ENCODE measurements at regions not wholly inside any gene's neighbourhood (a gene's known extent, or its start where the extent isn't known, plus 50 kb on each side); places are given as distances from the start of the nearest gene placed in this dataset.

DNA sequence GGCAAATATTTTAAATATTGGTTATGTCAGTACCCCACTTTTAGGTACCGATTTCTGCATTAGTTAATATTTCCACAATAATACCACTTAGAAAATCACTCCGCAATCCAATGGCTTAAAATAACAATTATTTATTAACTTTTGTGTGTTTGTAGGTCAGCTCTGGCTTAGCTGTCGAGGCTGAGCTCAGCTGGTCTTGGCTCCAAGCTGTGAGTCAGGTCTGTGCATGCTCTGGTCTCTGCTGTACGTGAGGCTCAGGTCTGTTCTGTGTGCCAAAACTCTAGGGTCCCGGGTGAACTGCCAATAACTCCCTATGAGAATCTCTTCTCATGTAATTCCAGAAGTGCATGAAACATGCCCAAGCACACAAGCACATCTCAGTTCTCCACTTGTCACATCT, 245.8 kb upstream of the GK2 start:
- H3K4me3 ChIP-seq (ENCODE audit: low read depth, low read length), result no peak overlapping the region
- TF ChIP-seq, protein P1, sequence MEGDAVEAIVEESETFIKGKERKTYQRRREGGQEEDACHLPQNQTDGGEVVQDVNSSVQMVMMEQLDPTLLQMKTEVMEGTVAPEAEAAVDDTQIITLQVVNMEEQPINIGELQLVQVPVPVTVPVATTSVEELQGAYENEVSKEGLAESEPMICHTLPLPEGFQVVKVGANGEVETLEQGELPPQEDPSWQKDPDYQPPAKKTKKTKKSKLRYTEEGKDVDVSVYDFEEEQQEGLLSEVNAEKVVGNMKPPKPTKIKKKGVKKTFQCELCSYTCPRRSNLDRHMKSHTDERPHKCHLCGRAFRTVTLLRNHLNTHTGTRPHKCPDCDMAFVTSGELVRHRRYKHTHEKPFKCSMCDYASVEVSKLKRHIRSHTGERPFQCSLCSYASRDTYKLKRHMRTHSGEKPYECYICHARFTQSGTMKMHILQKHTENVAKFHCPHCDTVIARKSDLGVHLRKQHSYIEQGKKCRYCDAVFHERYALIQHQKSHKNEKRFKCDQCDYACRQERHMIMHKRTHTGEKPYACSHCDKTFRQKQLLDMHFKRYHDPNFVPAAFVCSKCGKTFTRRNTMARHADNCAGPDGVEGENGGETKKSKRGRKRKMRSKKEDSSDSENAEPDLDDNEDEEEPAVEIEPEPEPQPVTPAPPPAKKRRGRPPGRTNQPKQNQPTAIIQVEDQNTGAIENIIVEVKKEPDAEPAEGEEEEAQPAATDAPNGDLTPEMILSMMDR (conservative IDR thresholded peaks at IDR 0.05; ENCODE audit: low read depth, low read length), result no peak
- peak; percentile 56 for DNase-seq (ENCODE audit: low read depth)

DNA sequence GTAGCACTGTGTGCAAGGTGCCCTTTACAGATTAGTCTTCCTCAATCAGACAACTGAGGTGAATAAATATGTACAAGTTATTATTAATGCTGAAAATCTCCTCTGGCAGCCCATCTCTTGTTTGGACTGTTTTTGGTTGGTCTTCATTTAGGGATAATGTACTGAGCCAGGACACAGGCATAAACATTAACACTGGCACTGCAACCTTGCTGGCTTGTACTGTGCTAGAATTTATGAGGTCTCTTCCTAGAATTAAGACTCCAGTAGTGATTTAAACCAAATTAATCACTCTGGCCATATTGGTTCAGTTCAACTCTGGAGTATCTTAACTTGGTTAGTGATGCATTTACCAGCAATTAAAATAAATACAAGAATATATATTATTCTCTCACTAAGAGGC, 244.7 kb upstream of the GK2 start:
- TF ChIP-seq, protein P1 (conservative IDR thresholded peaks at IDR 0.05; ENCODE audit: low read depth, low read length), result no peak
- H3K4me3 ChIP-seq (ENCODE audit: low read depth, low read length), result no peak overlapping the region
- no peak for DNase-seq (ENCODE audit: low read depth)

DNA sequence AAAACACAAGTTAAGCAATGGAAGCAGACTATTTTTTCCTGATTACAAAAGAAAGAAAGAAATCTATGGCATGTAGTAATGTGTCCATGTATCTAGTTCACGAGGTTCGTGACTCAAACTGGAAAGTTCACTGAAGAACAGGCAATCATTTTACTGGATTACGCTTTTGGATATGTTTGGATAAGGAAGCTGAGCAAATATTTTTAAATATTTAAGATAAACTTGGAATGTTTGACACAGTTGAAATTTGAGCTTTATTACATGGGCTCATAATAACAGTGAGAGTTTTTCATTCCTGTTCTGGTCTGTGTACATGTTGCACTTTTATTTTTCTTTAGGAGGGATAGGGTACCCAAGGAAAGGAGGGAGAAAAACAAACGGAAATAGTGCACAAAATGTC, 244.2 kb upstream of the GK2 start:
- TF ChIP-seq, protein P1 (conservative IDR thresholded peaks at IDR 0.05; ENCODE audit: low read depth, low read length), result no peak
- DNase-seq (ENCODE audit: low read depth), result peak; percentile 88
- no peak overlapping the region for H3K4me3 ChIP-seq (ENCODE audit: low read depth, low read length)

DNA sequence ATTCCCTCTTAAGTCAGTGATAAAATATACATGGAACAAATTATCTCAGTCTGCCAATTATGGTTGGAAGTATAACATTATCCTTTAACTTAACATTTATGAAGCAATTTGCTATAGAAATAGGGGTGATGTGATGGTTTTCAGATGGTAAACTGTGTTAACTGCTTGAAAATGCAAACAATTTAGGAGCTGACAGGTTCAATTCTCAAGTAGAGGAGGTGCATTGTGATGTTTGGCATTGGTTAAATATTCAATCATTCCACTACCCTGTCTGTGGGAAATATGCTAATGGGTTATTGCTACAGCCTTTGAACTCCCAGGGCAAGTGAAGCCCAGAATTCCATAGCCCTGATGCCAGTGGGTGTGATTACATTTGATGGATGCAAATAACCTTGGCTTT, 243.4 kb upstream of the GK2 start:
- no peak overlapping the region for H3K4me3 ChIP-seq (ENCODE audit: low read depth, low read length)
- peak; percentile 38 for DNase-seq (ENCODE audit: low read depth)
- TF ChIP-seq, protein P1 (conservative IDR thresholded peaks at IDR 0.05; ENCODE audit: low read depth, low read length), result no peak

DNA sequence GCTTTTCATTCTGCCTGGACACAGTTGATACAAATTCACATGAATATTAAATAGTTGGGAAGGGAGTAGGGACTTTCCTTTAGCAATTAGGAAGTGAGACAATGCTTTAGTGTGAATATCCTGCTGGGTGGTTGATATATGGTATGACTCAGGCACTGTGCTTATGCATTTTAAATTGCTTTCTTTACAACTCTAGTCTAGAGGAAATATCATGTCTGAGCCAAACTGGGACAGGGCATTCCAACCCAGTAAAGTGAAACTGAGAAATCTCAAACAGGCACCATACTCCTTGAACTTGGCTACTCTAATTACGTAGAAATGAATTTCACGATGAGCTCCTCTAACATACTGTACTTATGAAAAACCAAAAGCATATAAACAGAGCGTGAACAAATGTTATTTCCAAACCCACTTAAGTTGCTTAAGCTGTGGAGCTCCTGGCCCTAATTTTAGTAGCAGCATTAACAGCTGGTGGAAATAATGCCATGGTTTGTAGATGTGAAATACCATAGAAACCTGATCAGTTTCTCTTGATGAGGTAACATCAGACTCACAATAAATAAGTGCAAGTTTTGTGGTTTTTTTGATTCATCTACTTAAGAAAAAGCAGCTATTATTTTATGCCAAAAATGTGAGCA, 242.9 kb upstream of the GK2 start:
- H3K4me3 ChIP-seq (ENCODE audit: low read depth, low read length), result no peak overlapping the region
- TF ChIP-seq, protein P1 (conservative IDR thresholded peaks at IDR 0.05; ENCODE audit: low read depth, low read length), result no peak
- DNase-seq (ENCODE audit: low read depth), result peak; percentile 79

DNA sequence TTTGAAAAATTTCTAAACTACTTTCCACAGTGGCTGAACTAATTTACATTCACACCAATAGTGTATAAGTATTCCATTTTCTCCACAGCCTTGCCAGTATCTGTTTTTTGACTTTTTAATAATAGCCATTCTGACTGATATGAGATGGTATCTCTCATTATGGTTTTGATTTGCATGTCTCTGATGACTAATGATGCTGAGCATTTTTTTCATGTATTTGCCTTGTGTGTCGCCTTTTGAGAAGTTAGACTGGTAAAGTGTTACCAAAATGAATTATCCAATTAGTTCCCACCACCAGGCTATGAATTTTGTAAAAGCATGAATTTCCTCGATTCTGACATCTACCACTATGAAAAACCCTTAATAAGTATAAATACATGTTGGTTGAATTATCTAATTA, 242.2 kb upstream of the GK2 start:
- no peak overlapping the region for H3K4me3 ChIP-seq (ENCODE audit: low read depth, low read length)
- TF ChIP-seq, protein P1 (conservative IDR thresholded peaks at IDR 0.05; ENCODE audit: low read depth, low read length), result no peak
- DNase-seq (ENCODE audit: low read depth), result no peak

DNA sequence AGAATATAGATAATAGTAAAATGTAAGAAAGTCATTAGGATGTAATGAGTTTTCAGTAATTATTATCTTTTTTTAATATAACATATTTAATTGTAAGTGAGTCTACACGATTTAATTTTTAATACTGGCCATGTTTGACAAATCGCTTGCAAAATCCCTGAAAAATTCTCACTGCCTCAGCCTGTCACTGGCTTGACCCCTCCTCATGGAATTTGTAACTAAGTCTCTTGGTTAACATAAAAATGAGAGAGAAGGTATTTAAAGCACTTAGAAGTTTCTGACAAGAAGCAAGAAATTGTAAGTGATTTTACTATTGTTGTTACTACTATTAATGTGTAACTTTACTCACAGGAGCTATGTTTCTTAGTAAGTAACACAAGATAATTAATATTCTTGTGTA, 237.9 kb upstream of the GK2 start:
- H3K4me3 ChIP-seq (ENCODE audit: low read depth, low read length), result no peak overlapping the region
- TF ChIP-seq, protein P1 (conservative IDR thresholded peaks at IDR 0.05; ENCODE audit: low read depth, low read length), result no peak
- no peak for DNase-seq (ENCODE audit: low read depth)
